ENCODE measurements at regions not wholly inside any gene's neighbourhood (a gene's known extent, or its start where the extent isn't known, plus 50 kb on each side); places are given as distances from the start of the nearest gene placed in this dataset.
"Not testable (repeated sequence)": the region's sequence is repeated elsewhere in the genome, so short reads cannot be mapped to it uniquely, and the experiment has no call there.

GRCh38 chr6:135129136-135129856 lies 51.8 kb upstream of the MYB start:
- DNase-seq: peak; percentile 36

- peak; percentile 48 for DNase-seq
Observed at GRCh38 chr6:135128268-135128914, 52.7 kb upstream of the MYB start.

- DNase-seq: no peak
Observed at GRCh38 chr6:135126729-135127128, 54.4 kb upstream of the MYB start.

GRCh38 chr6:135126034-135126433 lies 55.1 kb upstream of the MYB start:
- no peak for DNase-seq

DNA sequence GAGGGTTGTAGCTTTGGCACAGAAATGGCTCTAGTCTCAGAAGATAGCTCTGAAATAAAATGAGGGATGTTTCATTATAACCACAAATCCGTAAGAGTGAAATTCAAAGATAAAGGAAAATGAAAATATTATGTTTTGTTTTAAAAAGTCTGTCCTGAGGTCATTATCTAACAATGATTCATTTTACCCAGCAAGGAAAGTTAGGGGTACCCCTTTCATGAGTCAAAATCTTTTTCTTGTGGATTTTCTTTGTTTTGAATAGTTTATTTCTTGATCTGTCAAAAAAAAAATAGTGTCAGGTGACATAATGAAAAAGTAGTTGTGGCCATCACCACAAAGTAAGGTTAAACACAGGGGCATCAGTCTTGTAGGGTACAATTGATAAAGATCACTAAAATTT lies 59.7 kb upstream of the MYB start:
- no peak for DNase-seq

DNA sequence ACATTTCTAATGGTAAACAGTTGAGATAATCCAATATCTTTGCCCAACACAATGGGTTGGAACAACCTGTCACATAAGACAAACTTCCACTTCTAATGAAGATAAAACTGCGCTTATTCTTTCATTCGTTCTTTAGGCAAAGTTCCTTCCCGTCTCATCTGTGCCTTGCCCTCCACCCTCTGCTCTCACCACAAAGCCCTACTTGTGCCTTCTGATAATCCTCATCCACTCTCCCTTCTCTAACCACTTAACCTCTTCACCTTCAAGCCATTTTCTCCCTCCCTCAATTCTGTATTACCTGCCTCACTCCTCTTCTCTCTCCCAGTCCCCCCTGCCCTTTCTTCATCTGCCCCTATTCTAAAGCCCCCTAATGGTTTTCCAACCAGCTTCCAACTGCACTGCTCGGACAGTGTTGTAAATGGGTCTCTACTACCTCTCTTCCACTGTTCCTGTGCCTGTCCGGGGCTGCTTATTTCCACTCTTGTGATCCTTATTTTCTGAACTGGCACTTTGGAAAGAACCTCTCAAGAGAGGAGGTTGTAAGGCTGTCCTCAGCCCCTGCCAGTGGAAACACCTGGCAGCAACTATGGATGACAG lies 62.9 kb upstream of the MYB start:
- no peak for DNase-seq

DNA sequence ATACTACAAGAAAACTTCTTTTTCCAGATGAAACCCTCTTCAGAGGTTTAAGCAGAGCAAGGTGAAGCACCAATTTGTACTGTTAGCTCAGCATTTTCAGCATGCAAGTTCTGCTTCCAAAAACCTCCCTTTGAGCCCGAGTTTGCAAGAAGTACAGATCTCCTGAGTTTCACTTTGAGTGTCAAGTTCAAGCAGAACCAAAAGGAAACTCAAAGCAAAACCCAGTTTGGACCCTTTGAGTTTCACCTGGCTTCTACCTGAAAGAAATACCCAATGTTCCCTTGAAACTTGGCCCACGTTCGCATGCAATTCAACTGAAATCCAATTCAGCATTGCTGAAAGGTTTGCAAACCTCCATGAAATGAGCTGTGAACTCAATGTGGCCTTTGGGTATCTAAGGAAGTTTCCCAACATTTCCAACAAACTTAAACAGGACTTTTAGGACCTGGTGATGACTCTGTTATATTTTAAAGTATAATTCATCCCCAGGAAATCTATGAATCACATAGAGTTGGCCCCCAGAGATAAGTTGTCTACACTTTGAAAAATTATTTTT lies 62.9 kb upstream of the HBS1L start:
- no peak for DNase-seq

- DNase-seq: no peak
Observed at GRCh38 chr6:135116571-135116970, 61.9 kb upstream of the HBS1L start.

GRCh38 chr6:135115834-135116233 lies 61.2 kb upstream of the HBS1L start:
- DNase-seq: no peak

GRCh38 chr6:135115411-135115810 lies 60.8 kb upstream of the HBS1L start:
- no peak for DNase-seq

GRCh38 chr6:135114355-135115145 lies 59.9 kb upstream of the HBS1L start:
- DNase-seq: no peak

DNA sequence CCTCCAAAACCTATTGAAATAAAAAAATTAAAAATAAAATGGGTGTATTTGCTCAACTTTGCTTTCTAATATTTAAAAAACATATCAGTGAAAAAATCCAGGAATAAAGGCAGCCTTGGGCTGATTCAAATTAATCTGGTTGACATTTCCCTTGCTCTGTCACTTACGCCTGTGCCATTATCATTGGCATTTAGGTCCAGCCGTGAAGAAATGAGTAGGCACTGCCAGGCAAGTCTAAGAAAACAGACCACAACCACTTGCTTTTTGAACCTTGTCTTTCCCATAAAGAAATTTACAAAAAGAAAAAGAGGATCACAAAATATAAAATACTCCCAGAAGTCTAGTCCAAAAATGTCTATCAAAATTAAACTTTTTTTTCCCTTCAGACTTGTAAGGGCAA lies 59.2 kb upstream of the HBS1L start:
- DNase-seq: no peak

DNA sequence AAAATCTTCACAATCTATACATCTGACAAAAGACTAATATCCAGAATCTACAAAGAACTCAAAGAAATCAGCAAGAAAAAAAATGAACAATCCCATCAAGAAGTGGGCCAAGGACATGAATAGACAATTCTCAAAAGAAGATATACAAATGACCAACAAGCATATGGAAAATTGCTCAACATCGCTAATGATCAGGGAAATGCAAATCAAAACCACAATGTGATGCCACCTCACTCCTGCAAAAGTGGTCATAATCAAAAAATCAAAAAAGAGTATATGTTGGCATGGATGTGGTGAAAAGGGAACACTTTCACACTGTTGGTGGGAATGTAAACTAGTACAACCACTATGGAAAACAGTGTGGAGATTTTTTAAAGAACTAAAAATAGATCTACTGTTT lies 58.3 kb upstream of the HBS1L start:
- DNase-seq: not testable (repeated sequence)

DNA sequence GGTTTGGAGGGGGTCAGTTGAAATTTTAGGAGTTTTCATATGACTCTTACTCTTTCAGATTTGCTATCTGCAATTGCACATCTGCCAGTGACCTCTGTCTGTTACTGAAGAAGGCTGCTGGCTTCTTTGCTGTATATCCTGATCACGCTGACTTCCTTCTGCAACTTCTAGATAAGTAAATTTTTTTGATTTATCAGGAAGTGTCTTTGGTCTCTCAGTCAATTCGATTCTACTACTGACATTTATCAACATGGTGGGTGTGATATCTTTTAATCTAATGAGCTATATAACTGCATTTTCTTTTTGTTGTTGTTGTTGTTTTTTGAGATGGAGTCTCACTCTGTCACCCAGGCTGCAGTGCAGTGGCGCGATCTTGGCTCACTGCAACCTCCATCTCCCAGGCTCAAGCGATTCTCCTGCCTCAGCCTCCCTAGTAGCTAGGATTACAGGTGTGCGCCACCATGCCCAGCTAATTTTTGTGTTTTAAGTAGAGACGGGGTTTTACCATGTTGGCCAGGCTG lies 55.7 kb upstream of the HBS1L start:
- not testable (repeated sequence) for DNase-seq

GRCh38 chr6:135109761-135110160 lies 55.1 kb upstream of the HBS1L start:
- DNase-seq: no peak

DNA sequence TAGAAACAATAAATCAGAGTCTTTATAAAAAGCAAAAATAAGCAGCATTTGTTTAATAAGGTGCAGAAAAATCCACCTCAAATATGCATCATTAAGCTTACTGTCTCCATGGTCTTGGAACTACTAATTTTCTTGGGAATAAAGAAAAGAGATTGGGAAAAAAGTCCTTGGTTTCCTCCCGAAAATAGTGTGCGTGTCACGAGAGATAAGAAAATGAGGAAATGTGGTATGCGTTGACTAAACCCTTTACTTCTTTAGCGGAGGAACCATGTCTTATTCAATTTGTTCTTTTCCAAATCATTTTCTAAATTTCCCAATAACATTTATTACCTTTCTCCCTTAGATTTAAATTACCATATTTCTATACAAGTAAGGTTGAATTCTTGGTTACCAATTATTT lies 54.1 kb upstream of the HBS1L start:
- DNase-seq: no peak

- no peak for DNase-seq
Observed at GRCh38 chr6:135106611-135107010, 52.0 kb upstream of the HBS1L start.

DNA sequence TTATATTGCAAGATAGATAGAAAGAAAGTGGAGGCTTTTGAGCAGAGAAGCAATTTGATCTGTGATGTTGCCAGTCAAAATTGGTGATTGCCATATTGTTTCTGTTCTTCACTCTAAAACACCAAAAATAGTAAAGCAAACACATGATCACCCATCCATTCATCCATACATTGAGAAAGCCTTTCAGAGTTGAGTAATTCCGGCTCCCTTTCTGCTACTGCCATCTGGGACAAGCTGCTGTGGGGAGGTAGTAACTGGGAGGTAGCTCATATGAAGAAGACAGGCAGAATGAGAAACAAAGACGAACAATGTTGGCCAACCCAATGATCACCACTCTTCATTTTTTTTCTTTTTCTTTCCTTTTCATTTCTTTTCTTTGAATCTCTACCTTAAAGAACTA lies 51.1 kb upstream of the HBS1L start:
- no peak for DNase-seq

DNA sequence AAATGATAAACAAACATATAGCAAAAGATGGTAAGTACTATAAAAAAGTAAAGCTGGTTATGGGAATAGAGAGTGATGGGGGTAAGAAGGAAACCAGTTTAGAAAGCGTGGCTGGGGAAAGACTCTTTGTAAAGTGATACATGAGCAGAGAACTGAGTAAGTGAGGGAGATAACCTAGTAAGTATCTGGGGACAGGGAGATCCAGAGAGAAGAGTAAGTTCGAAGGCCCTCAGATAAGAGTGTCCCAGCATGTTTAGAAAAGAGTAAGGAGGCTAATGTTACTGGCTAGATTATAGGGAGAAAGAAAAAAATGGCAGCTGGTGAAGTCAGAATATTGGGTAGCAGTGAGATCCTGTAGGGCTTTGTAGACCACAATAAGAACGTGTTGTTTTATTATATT lies 50.7 kb upstream of the HBS1L start:
- no peak for DNase-seq

Data from activated T-cell treated with anti-CD3 and anti-CD28 coated beads, Interleukin-2, amount 50 U/mL, for 1 hour (primary cell).